Natural killer cell (primary cell): ENCODE measurements at regions not wholly inside any gene's neighbourhood (a gene's known extent, or its start where the extent isn't known, plus 50 kb on each side); places are given as distances from the start of the nearest gene placed in this dataset.

Experiments
- ATAC-seq, 3 donors: fragments of 150-1000 bp in 2 of 3; fragments of 200-7000 bp in 1 of 3; cut with Tn5 transposase; 1 replicate in 1 of 3; 2 replicates in 2 of 3; pipeline ENCODE4 v1.10.0; 2021; ENCODE audit warnings: mild to moderate bottlenecking in 2 of 3, moderate library complexity in 2 of 3
- DNase-seq, 2 donors: peaks; one replicate each; pipeline versions ENCODE4 v3.0.0 to v3.0.0-alpha.2; 2013 to 2021; ENCODE audit warnings: mixed read lengths in 1 of 2
- H3K27ac ChIP-seq: one replicate; pipeline ENCODE4 v1.5.1; 2013; ENCODE audit warnings: mild to moderate bottlenecking, low read length
- H3K27me3 ChIP-seq: one replicate; pipeline ENCODE4 v1.6.1; 2013; ENCODE audit warnings: low read length; ENCODE audit not compliant: control insufficient read depth, insufficient read depth
- H3K36me3 ChIP-seq: one replicate; pipeline ENCODE4 v1.6.1; 2013; ENCODE audit warnings: low read length; ENCODE audit not compliant: control insufficient read depth, insufficient read depth
- H3K4me1 ChIP-seq: one replicate; pipeline ENCODE4 v1.6.1; 2013; ENCODE audit warnings: low read length; ENCODE audit not compliant: control insufficient read depth, insufficient read depth
- H3K4me3 ChIP-seq: one replicate; pipeline ENCODE4 v1.5.1; 2013; ENCODE audit warnings: low read length
- H3K9me3 ChIP-seq: one replicate; pipeline ENCODE4 v1.6.1; 2013; ENCODE audit warnings: low read length; ENCODE audit not compliant: control insufficient read depth, insufficient read depth
- H3K27ac Mint-ChIP-seq, 2 donors: one replicate each; pipeline ENCODE4 v1.8.0; 2022; ENCODE audit warnings: mild to moderate bottlenecking in 2 of 2, mixed read lengths in 2 of 2, moderate library complexity in 1 of 2
- H3K27me3 Mint-ChIP-seq, 2 donors: one replicate each; pipeline ENCODE4 v1.8.0; 2022; ENCODE audit warnings: low read depth in 2 of 2, mixed read lengths in 2 of 2
- H3K36me3 Mint-ChIP-seq: one replicate; pipeline ENCODE4 v1.8.0; 2022; ENCODE audit warnings: mixed read lengths
- H3K4me1 Mint-ChIP-seq, 2 donors: one replicate each; pipeline ENCODE4 v1.8.0; 2022; ENCODE audit warnings: mixed read lengths in 2 of 2
- H3K4me3 Mint-ChIP-seq: one replicate; pipeline ENCODE4 v1.8.0; 2022; ENCODE audit warnings: mild to moderate bottlenecking, moderate library complexity, mixed read lengths
- H3K9me3 Mint-ChIP-seq, 2 donors: one replicate each; pipeline ENCODE4 v1.8.0; 2022; ENCODE audit warnings: mixed read lengths in 2 of 2
- CTCF ChIP-seq: fragments of 200-600 bp; IDR thresholded peaks from one replicate; pipeline ENCODE4 v1.8.0; 2022; ENCODE audit warnings: antibody characterized with exemption
- WGBS: methylation state at CpG from one replicate; pipeline ENCODE4 v1.1.7; 2013; ENCODE audit warnings: missing lambda C conversion rate; ENCODE audit not compliant: insufficient coverage; 5-methylcytosine and 5-hydroxymethylcytosine counted together
- intact Hi-C: fragments of 100-400 bp; cut with micrococcal nuclease; formaldehyde crosslinking; loops from one replicate; pipeline ENCODE4 v1.14.2; 2022

- H3K36me3 Mint-ChIP-seq, result no peaks in the 10 kb centered on the region
- H3K9me3 Mint-ChIP-seq, result peaks cover 0 to 3% of the 10 kb centered on the region in 2 donors
- Histone ChIP-seq H3K4me3 (no peak overlapping the region), H3K27ac (no peak overlapping the region), H3K36me3 (no peaks in the 10 kb centered on the region), H3K27me3 (no peaks in the 10 kb centered on the region), H3K4me1 (peaks cover 9% of the 10 kb centered on the region), H3K9me3 (no peaks in the 10 kb centered on the region)
- no peak overlapping the region for H3K27ac Mint-ChIP-seq
- peaks cover 10 to 25% of the 10 kb centered on the region in 2 donors for H3K4me1 Mint-ChIP-seq
- ATAC-seq (no peak), DNase-seq (no peak)
- no peak for TF ChIP-seq CTCF
- peaks cover 10 to 19% of the 10 kb centered on the region in 2 donors for H3K27me3 Mint-ChIP-seq
- WGBS, result 81% methylated on average over 2 of the region's 2 CpGs
- intact Hi-C loops, result loop anchor here (10.0 kb wide), 1 partner anchor 50 kb away; no protein-coding TSS in a partner anchor
- no peak overlapping the region for H3K4me3 Mint-ChIP-seq
These were observed 96.3 kb upstream of the SLC2A1 start for GRCh38 chr1:43054961-43055360.

- H3K36me3 Mint-ChIP-seq, result no peaks in the 10 kb centered on the region
- WGBS, result 92% methylated on average over 2 of the region's 2 CpGs
- H3K4me3 Mint-ChIP-seq, result no peak overlapping the region
- Histone ChIP-seq H3K4me3 (no peak overlapping the region), H3K9me3 (no peaks in the 10 kb centered on the region), H3K27ac (no peak overlapping the region), H3K36me3 (no peaks in the 10 kb centered on the region), H3K4me1 (no peaks in the 10 kb centered on the region), H3K27me3 (no peaks in the 10 kb centered on the region)
- intact Hi-C loops, result loop anchor here (10.0 kb wide), 1 partner anchor 48 kb away; no protein-coding TSS in a partner anchor
- peaks cover 0 to 3% of the 10 kb centered on the region in 2 donors for H3K9me3 Mint-ChIP-seq
- ATAC-seq (no peak), DNase-seq (no peak)
- peaks cover 12% of the 10 kb centered on the region in 2 donors for H3K27me3 Mint-ChIP-seq
- peaks cover 8 to 12% of the 10 kb centered on the region in 2 donors for H3K4me1 Mint-ChIP-seq
- TF ChIP-seq CTCF, result no peak
- no peak overlapping the region for H3K27ac Mint-ChIP-seq
These were observed 94.2 kb upstream of the SLC2A1 start for GRCh38 chr1:43052786-43053439.

- Histone ChIP-seq H3K27me3 (no peaks in the 10 kb centered on the region), H3K4me1 (no peaks in the 10 kb centered on the region), H3K9me3 (no peaks in the 10 kb centered on the region), H3K27ac (no peak overlapping the region), H3K36me3 (no peaks in the 10 kb centered on the region), H3K4me3 (no peak overlapping the region)
- DNase-seq, result no peak
- Mint-ChIP-seq H3K36me3 (no peaks in the 10 kb centered on the region), H3K27me3 (peaks cover 9 to 12% of the 10 kb centered on the region in 2 donors), H3K4me3 (no peak overlapping the region), H3K27ac (no peak overlapping the region), H3K4me1 (peaks cover 2 to 7% of the 10 kb centered on the region in 2 donors), H3K9me3 (no peaks in the 10 kb centered on the region)
- intact Hi-C loops, result loop anchor here (10.0 kb wide), 1 partner anchor 48 kb away; no protein-coding TSS in a partner anchor
- WGBS, result 100% methylated on average over 1 of the region's 1 CpG
- ATAC-seq, result no peak
- TF ChIP-seq CTCF, result no peak
These were observed 93.7 kb upstream of the SLC2A1 start for GRCh38 chr1:43052322-43052721.

GRCh38 chr1:43049481-43049880 lies 90.8 kb upstream of the SLC2A1 start:
- Mint-ChIP-seq H3K4me1 (no peaks in the 10 kb centered on the region), H3K27me3 (peaks cover 8 to 19% of the 10 kb centered on the region in 2 donors), H3K27ac (no peak overlapping the region), H3K9me3 (no peaks in the 10 kb centered on the region), H3K4me3 (no peak overlapping the region), H3K36me3 (no peaks in the 10 kb centered on the region)
- H3K4me3 ChIP-seq, result no peak overlapping the region
- H3K9me3 ChIP-seq, result no peaks in the 10 kb centered on the region
- H3K27me3 ChIP-seq, result no peaks in the 10 kb centered on the region
- H3K4me1 ChIP-seq, result no peaks in the 10 kb centered on the region
- H3K36me3 ChIP-seq, result no peaks in the 10 kb centered on the region
- ATAC-seq, result no peak
- DNase-seq, result no peak
- intact Hi-C loops, result no loop called here
- no peak for TF ChIP-seq CTCF
- H3K27ac ChIP-seq, result no peak overlapping the region
- WGBS, result 94% methylated on average over 2 of the region's 2 CpGs
